IgD-negative memory B cell (primary cell): ENCODE measurements at regions not wholly inside any gene's neighbourhood (a gene's known extent, or its start where the extent isn't known, plus 50 kb on each side); places are given as distances from the start of the nearest gene placed in this dataset.

Source experiments
- H3K27ac Mint-ChIP-seq, 3 donors: one replicate each; pipeline ENCODE4 v1.8.0; 2020 to 2022; ENCODE audit warnings: mild to moderate bottlenecking in 3 of 3, mixed read lengths in 3 of 3, moderate library complexity in 1 of 3
- H3K27me3 Mint-ChIP-seq: one replicate; pipeline ENCODE4 v1.8.0; 2021; ENCODE audit warnings: mixed read lengths
- H3K36me3 Mint-ChIP-seq: one replicate; pipeline ENCODE4 v1.8.0; 2020; ENCODE audit warnings: mild to moderate bottlenecking, mixed read lengths
- H3K4me1 Mint-ChIP-seq, 3 donors: one replicate each; pipeline ENCODE4 v1.8.0; 2020 to 2022; ENCODE audit warnings: mixed read lengths in 3 of 3, mild to moderate bottlenecking in 1 of 3
- H3K4me3 Mint-ChIP-seq, 4 donors: one replicate each; pipeline ENCODE4 v1.8.0; 2020 to 2022; ENCODE audit warnings: mild to moderate bottlenecking in 4 of 4, mixed read lengths in 4 of 4, moderate library complexity in 3 of 4
- H3K9me3 Mint-ChIP-seq, 3 donors: one replicate each; pipeline ENCODE4 v1.8.0; 2020 to 2021; ENCODE audit warnings: mixed read lengths in 3 of 3, mild to moderate bottlenecking in 1 of 3

- Mint-ChIP-seq H3K4me1 (no peaks in the 10 kb centered on the region), H3K9me3 (peaks cover 0 to 6% (median 0%) of the 10 kb centered on the region in 3 donors), H3K36me3 (no peaks in the 10 kb centered on the region), H3K27me3 (no peaks in the 10 kb centered on the region), H3K27ac (no peak overlapping the region), H3K4me3 (no peak overlapping the region)
Measured at GRCh38 chr20:56839786-56840185, 210.7 kb downstream of the TFAP2C start.

GRCh38 chr20:56840716-56841261 is 211.7 kb downstream of the TFAP2C start:
- Mint-ChIP-seq H3K9me3 (peaks cover 0 to 6% (median 0%) of the 10 kb centered on the region in 3 donors), H3K4me3 (no peak overlapping the region), H3K27ac (no peak overlapping the region), H3K27me3 (no peaks in the 10 kb centered on the region), H3K4me1 (no peaks in the 10 kb centered on the region), H3K36me3 (no peaks in the 10 kb centered on the region)

GRCh38 chr20:56841346-56841908 is 212.3 kb downstream of the TFAP2C start:
- peaks cover 0 to 6% (median 0%) of the 10 kb centered on the region in 3 donors for H3K9me3 Mint-ChIP-seq
- peaks cover 2% of the 10 kb centered on the region for H3K27me3 Mint-ChIP-seq
- no peak overlapping the region for H3K27ac Mint-ChIP-seq
- no peaks in the 10 kb centered on the region for H3K36me3 Mint-ChIP-seq
- no peaks in the 10 kb centered on the region for H3K4me1 Mint-ChIP-seq
- H3K4me3 Mint-ChIP-seq: peak overlapping the region in 1 of 4 donors; percentile 45

- Mint-ChIP-seq H3K4me1 (no peaks in the 10 kb centered on the region), H3K4me3 (no peak overlapping the region), H3K36me3 (no peaks in the 10 kb centered on the region), H3K9me3 (peaks cover 0 to 9% (median 0%) of the 10 kb centered on the region in 3 donors), H3K27ac (no peak overlapping the region), H3K27me3 (peaks cover 3% of the 10 kb centered on the region)
Measured at GRCh38 chr20:56842056-56842455, 212.9 kb downstream of the TFAP2C start.

GRCh38 chr20:56843386-56843785 is 214.3 kb downstream of the TFAP2C start:
- H3K4me3 Mint-ChIP-seq: no peak overlapping the region

GRCh38 chr20:56843817-56844216 is 214.7 kb downstream of the TFAP2C start:
- peaks cover 0 to 9% (median 0%) of the 10 kb centered on the region in 3 donors for H3K9me3 Mint-ChIP-seq

More at GRCh38 chr20:56843386-56843785, 214.3 kb downstream of the TFAP2C start:
- no peaks in the 10 kb centered on the region for H3K36me3 Mint-ChIP-seq
- peaks cover 3% of the 10 kb centered on the region for H3K27me3 Mint-ChIP-seq
- H3K4me1 Mint-ChIP-seq: no peaks in the 10 kb centered on the region
- H3K9me3 Mint-ChIP-seq: peaks cover 0 to 9% (median 0%) of the 10 kb centered on the region in 3 donors
- H3K27ac Mint-ChIP-seq: no peak overlapping the region

GRCh38 chr20:56845546-56846086 is 216.5 kb downstream of the TFAP2C start:
- H3K4me1 Mint-ChIP-seq: no peaks in the 10 kb centered on the region
- peaks cover 0 to 11% (median 0%) of the 10 kb centered on the region in 3 donors for H3K9me3 Mint-ChIP-seq
- H3K27ac Mint-ChIP-seq: no peak overlapping the region
- no peaks in the 10 kb centered on the region for H3K36me3 Mint-ChIP-seq
- H3K27me3 Mint-ChIP-seq: peaks cover 5% of the 10 kb centered on the region
- no peak overlapping the region for H3K4me3 Mint-ChIP-seq

More at GRCh38 chr20:56843817-56844216, 214.7 kb downstream of the TFAP2C start:
- H3K27ac Mint-ChIP-seq: peak overlapping the region in 1 of 3 donors; percentile 36
- H3K36me3 Mint-ChIP-seq: no peaks in the 10 kb centered on the region
- peaks cover 5% of the 10 kb centered on the region for H3K27me3 Mint-ChIP-seq
- H3K4me1 Mint-ChIP-seq: no peaks in the 10 kb centered on the region
- H3K4me3 Mint-ChIP-seq: no peak overlapping the region

GRCh38 chr20:56848561-56848960 is 219.5 kb downstream of the TFAP2C start:
- no peaks in the 10 kb centered on the region for H3K36me3 Mint-ChIP-seq

GRCh38 chr20:56851552-56851951 is 222.4 kb downstream of the TFAP2C start:
- Mint-ChIP-seq H3K9me3 (peaks cover 0 to 6% (median 5%) of the 10 kb centered on the region in 3 donors), H3K36me3 (no peaks in the 10 kb centered on the region), H3K4me1 (no peaks in the 10 kb centered on the region)

More at GRCh38 chr20:56848561-56848960, 219.5 kb downstream of the TFAP2C start:
- H3K4me1 Mint-ChIP-seq: no peaks in the 10 kb centered on the region
- peaks cover 0 to 6% (median 5%) of the 10 kb centered on the region in 3 donors for H3K9me3 Mint-ChIP-seq
- no peak overlapping the region for H3K27ac Mint-ChIP-seq
- H3K4me3 Mint-ChIP-seq: no peak overlapping the region
- peaks cover 5% of the 10 kb centered on the region for H3K27me3 Mint-ChIP-seq

GRCh38 chr20:56855708-56856107 is 226.6 kb downstream of the TFAP2C start:
- Mint-ChIP-seq H3K27me3 (no peaks in the 10 kb centered on the region), H3K27ac (no peak overlapping the region), H3K9me3 (peaks cover 0 to 5% (median 0%) of the 10 kb centered on the region in 3 donors), H3K36me3 (no peaks in the 10 kb centered on the region), H3K4me3 (no peak overlapping the region), H3K4me1 (peaks cover 0 to 3% (median 0%) of the 10 kb centered on the region in 3 donors)

More at GRCh38 chr20:56851552-56851951, 222.4 kb downstream of the TFAP2C start:
- Mint-ChIP-seq H3K4me3 (no peak overlapping the region), H3K27me3 (peaks cover 4% of the 10 kb centered on the region), H3K27ac (no peak overlapping the region)

- Mint-ChIP-seq H3K36me3 (no peaks in the 10 kb centered on the region), H3K27me3 (peaks cover 9% of the 10 kb centered on the region), H3K27ac (no peak overlapping the region), H3K4me1 (peaks cover 0 to 3% (median 0%) of the 10 kb centered on the region in 3 donors), H3K9me3 (no peaks in the 10 kb centered on the region), H3K4me3 (no peak overlapping the region)
Measured at GRCh38 chr20:56857950-56858349, 228.8 kb downstream of the TFAP2C start.

GRCh38 chr20:56859039-56859800 is 230.1 kb downstream of the TFAP2C start:
- peaks cover 0 to 3% (median 0%) of the 10 kb centered on the region in 3 donors for H3K4me1 Mint-ChIP-seq
- H3K27ac Mint-ChIP-seq: no peak overlapping the region
- no peaks in the 10 kb centered on the region for H3K36me3 Mint-ChIP-seq
- H3K27me3 Mint-ChIP-seq: peaks cover 14% of the 10 kb centered on the region
- H3K4me3 Mint-ChIP-seq: no peak overlapping the region
- no peaks in the 10 kb centered on the region for H3K9me3 Mint-ChIP-seq

- no peaks in the 10 kb centered on the region for H3K36me3 Mint-ChIP-seq
- no peak overlapping the region for H3K4me3 Mint-ChIP-seq
- H3K27ac Mint-ChIP-seq: no peak overlapping the region
- peaks cover 0 to 3% (median 0%) of the 10 kb centered on the region in 3 donors for H3K4me1 Mint-ChIP-seq
- no peaks in the 10 kb centered on the region for H3K9me3 Mint-ChIP-seq
- peaks cover 14% of the 10 kb centered on the region for H3K27me3 Mint-ChIP-seq
Measured at GRCh38 chr20:56859801-56860261, 230.7 kb downstream of the TFAP2C start.

- H3K9me3 Mint-ChIP-seq: no peaks in the 10 kb centered on the region
Measured at GRCh38 chr20:56860413-56860812, 231.3 kb downstream of the TFAP2C start.

GRCh38 chr20:56861590-56861989 is 232.5 kb downstream of the TFAP2C start:
- H3K27me3 Mint-ChIP-seq: peaks cover 14% of the 10 kb centered on the region
- no peak overlapping the region for H3K4me3 Mint-ChIP-seq
- H3K27ac Mint-ChIP-seq: no peak overlapping the region
- H3K36me3 Mint-ChIP-seq: no peaks in the 10 kb centered on the region
- H3K9me3 Mint-ChIP-seq: peaks cover 0 to 3% (median 0%) of the 10 kb centered on the region in 3 donors
- H3K4me1 Mint-ChIP-seq: peaks cover 0 to 3% (median 0%) of the 10 kb centered on the region in 3 donors

More at GRCh38 chr20:56860413-56860812, 231.3 kb downstream of the TFAP2C start:
- no peak overlapping the region for H3K27ac Mint-ChIP-seq
- no peaks in the 10 kb centered on the region for H3K36me3 Mint-ChIP-seq
- peaks cover 0 to 3% (median 0%) of the 10 kb centered on the region in 3 donors for H3K4me1 Mint-ChIP-seq
- H3K4me3 Mint-ChIP-seq: no peak overlapping the region
- peaks cover 14% of the 10 kb centered on the region for H3K27me3 Mint-ChIP-seq
